ENCODE measurements at regions not wholly inside any gene's neighbourhood (a gene's known extent, or its start where the extent isn't known, plus 50 kb on each side); places are given as distances from the start of the nearest gene placed in this dataset.
"Not testable (repeated sequence)": the region's sequence is repeated elsewhere in the genome, so short reads cannot be mapped to it uniquely, and the experiment has no call there.

DNA sequence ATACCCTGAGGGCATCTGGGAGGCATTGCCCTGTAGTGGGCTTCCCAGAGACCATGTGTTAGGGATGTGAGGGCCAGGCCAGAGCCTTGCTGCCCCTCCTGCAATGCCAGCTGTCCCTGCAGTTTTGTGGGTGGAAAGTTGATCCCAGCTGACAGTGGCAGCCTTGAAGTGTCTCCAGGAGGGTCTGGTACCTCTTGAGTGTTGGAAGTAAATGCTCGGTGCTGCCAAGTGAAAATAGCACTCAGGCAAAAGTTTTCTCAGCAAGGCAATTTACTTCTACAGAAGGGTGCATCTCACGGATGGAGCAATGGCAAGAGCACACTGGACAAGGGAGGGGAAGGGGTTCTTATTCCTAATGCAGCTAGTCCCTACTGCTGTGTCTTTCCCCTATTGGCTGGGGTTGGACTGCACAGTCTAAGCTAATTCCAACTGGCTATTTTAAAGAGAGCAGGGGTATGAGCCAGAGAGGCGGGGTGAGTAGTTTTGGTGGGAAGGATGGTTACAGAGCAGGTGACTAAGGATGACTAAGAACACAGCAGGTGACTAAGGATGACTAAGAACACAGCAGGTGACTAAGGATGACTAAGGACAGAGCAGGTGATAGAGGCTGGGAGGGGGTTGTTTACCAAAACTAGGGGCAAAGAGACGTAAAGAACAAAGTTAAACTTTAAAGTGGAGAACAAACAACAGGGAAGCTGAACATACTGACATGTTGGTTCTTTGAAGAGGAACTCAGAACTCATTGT lies 146.0 kb upstream of the PZP start:
- POLR2A ChIA-PET (ENCODE audit: partially characterized antibody); intact Hi-C loops (cut with micrococcal nuclease); H3K27ac ChIP-seq (ENCODE audit: low read depth, low read length); H3K27me3 ChIP-seq (ENCODE audit: insufficient read depth, low read length); H3K4me3 ChIP-seq (ENCODE audit: low read length in 2 of 2); H3K4me3 Mint-ChIP-seq; H3K27me3 Mint-ChIP-seq; H3K9me3 ChIP-seq (ENCODE audit: control insufficient read depth in 1 of 2, low read length in 2 of 2); H3K36me3 ChIP-seq (ENCODE audit: insufficient read depth, low read length); H3K4me1 ChIP-seq (ENCODE audit: insufficient read depth, low read length); DNase-seq; H3K36me3 Mint-ChIP-seq: not testable (repeated sequence)
- CTCF ChIA-PET (ENCODE audit: partially characterized antibody) = interaction anchor here (1.0 kb wide), 1 partner anchor 19 kb away, joined by 3 read pairs; no protein-coding TSS in a partner anchor
- Mint-ChIP-seq H3K9me3 (peaks cover 0 to 38% (median 27%) of the 10 kb centered on the region in 8 donors), H3K4me1 (peaks cover 7 to 11% (median 7%) of the 10 kb centered on the region in 4 donors), H3K27ac (peak overlapping the region in 1 of 7 donors; percentile 43)

DNA sequence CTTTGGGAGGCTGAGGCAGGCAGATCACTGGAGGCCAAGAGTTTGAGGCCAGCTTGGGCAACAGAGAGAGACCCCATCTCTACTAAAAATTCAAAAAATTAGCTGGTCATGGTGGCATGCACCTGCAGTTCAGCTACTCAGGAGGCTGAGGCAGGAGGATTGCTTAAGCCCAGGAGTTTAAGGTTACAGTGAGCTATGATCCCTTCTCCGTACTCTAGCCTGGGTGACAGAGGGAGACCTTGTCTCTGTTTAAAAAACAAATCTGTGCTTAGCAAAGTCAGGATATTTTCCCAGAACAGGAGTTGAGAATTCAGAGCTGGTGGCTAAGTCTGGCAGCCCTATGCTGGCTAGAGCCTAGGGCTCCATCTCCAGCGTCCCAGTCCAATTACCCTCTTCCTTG lies 142.9 kb upstream of the PZP start:
- POLR2A ChIA-PET (ENCODE audit: partially characterized antibody) = no interaction called here
- peaks cover 0 to 9% of the 10 kb centered on the region in 2 donors for H3K36me3 Mint-ChIP-seq

DNA sequence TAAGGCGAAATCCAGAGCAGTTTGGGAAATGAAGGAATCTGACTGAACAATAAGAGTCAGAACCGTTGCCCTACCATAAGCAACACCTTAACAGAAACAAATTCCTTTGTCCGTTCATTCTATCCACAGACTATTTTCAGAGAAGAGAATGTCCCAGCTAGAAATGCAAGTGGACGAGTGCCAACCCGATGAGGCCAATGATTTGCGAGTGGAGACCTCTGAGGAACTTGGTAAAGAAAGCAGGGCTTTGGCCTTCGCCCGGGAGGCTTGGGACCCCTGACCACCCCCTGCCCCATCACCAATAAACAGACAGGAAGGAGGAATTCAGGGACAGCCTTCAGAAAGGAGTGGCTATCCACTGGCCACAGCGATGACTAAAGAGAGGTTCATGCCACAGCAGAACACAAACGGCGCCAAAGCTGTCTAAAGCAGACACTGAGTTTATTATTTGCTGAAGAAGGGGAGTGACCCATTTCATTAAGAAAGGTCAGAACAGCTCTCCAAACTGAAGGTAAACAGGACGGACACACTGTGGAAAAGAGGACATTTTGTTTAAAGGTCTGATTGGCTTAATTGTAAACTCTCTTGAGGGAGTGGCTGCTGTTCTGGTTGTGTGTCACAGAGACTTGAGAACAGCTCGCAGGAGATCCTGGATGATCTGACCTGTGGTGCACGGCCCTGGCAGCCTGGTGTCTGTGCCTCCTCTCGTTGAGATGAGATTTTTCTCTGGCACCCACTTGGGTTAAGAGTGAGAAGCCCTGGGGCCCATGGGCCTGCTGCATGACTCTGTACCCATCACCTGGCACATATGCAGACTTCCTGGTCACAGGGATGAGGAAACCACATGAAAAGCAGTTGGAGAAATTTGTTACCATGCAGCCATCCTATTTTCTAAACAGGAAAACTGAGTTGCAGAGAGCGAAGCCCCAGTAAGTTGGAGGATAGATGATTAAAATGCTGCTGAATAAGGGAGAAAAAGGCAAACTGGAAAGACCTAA lies 142.0 kb upstream of the PZP start:
- intact Hi-C loops (cut with micrococcal nuclease) = no loop called here
- H3K4me3 ChIP-seq (ENCODE audit: low read length in 2 of 2) = no peak overlapping the region
- Mint-ChIP-seq H3K4me3 (no peak overlapping the region), H3K27me3 (no peaks in the 10 kb centered on the region), H3K27ac (no peak overlapping the region), H3K9me3 (peaks cover 0 to 29% (median 24%) of the 10 kb centered on the region in 8 donors), H3K4me1 (peaks cover 7 to 13% (median 9%) of the 10 kb centered on the region in 4 donors), H3K36me3 (peaks cover 0 to 9% of the 10 kb centered on the region in 2 donors)
- no peak overlapping the region for H3K27ac ChIP-seq (ENCODE audit: low read depth, low read length)
- H3K27me3 ChIP-seq (ENCODE audit: insufficient read depth, low read length) = no peaks in the 10 kb centered on the region
- POLR2A ChIA-PET (ENCODE audit: partially characterized antibody) = no interaction called here
- no peaks in the 10 kb centered on the region for H3K36me3 ChIP-seq (ENCODE audit: insufficient read depth, low read length)
- DNase-seq = no peak
- H3K9me3 ChIP-seq (ENCODE audit: control insufficient read depth in 1 of 2, low read length in 2 of 2) = peaks cover 5 to 7% of the 10 kb centered on the region in 2 donors
- CTCF ChIA-PET (ENCODE audit: partially characterized antibody) = interaction anchor here (2.0 kb wide), 1 partner anchor 19 kb away, joined by 5 read pairs; no protein-coding TSS in a partner anchor
- no peaks in the 10 kb centered on the region for H3K4me1 ChIP-seq (ENCODE audit: insufficient read depth, low read length)

More for the DNA sequence above, 142.9 kb upstream of the PZP start:
- intact Hi-C loops (cut with micrococcal nuclease) = no loop called here
- no peak for DNase-seq
- peaks cover 7 to 11% (median 7%) of the 10 kb centered on the region in 4 donors for H3K4me1 Mint-ChIP-seq
- no peaks in the 10 kb centered on the region for H3K36me3 ChIP-seq (ENCODE audit: insufficient read depth, low read length)
- H3K27ac ChIP-seq (ENCODE audit: low read depth, low read length) = no peak overlapping the region
- H3K4me3 Mint-ChIP-seq = no peak overlapping the region
- H3K27me3 Mint-ChIP-seq = no peaks in the 10 kb centered on the region
- H3K9me3 Mint-ChIP-seq = peaks cover 0 to 36% (median 26%) of the 10 kb centered on the region in 8 donors
- peaks cover 5 to 7% of the 10 kb centered on the region in 2 donors for H3K9me3 ChIP-seq (ENCODE audit: control insufficient read depth in 1 of 2, low read length in 2 of 2)
- H3K4me3 ChIP-seq (ENCODE audit: low read length in 2 of 2) = no peak overlapping the region
- H3K27ac Mint-ChIP-seq = peak overlapping the region in 2 of 7 donors; percentile 20 to 42
- CTCF ChIA-PET (ENCODE audit: partially characterized antibody) = no interaction called here
- H3K4me1 ChIP-seq (ENCODE audit: insufficient read depth, low read length) = no peaks in the 10 kb centered on the region
- no peaks in the 10 kb centered on the region for H3K27me3 ChIP-seq (ENCODE audit: insufficient read depth, low read length)

DNA sequence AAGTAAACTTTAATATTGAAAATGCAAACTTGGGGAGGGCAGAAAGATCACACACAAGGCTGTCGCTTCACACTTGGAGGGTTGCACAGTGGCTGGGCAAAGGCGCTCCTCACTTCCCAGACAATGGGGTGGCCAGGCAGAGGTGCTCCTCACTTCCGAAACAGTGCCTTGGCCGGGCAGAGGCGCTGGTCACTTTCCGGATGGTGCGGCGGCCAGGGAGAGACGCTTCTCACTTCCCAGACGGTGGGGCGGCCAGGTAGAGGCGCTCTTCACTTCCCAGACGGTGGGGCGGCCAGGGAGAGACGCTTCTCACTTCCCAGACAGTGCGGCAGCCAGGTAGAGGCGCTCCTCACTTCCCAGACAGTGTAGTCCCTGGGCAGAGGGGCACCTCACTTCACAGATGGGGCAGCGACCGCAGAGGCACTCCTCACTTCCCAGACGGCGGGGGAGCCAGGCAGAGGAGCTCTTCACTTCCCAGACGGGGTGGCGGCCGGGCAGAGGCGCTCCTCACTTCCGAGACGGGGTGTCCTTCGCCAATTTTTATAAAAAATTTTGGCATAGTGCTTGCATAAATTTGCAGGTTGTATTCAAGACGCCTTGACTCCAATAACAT lies 140.8 kb upstream of the PZP start:
- no peaks in the 10 kb centered on the region for H3K27me3 Mint-ChIP-seq
- peaks cover 7 to 15% (median 13%) of the 10 kb centered on the region in 4 donors for H3K4me1 Mint-ChIP-seq
- Histone ChIP-seq H3K27me3 (ENCODE audit: insufficient read depth, low read length) (no peaks in the 10 kb centered on the region), H3K27ac (ENCODE audit: low read depth, low read length) (no peak overlapping the region), H3K9me3 (ENCODE audit: control insufficient read depth in 1 of 2, low read length in 2 of 2) (peaks cover 3 to 5% of the 10 kb centered on the region in 2 donors), H3K36me3 (ENCODE audit: insufficient read depth, low read length) (no peaks in the 10 kb centered on the region), H3K4me1 (ENCODE audit: insufficient read depth, low read length) (no peaks in the 10 kb centered on the region), H3K4me3 (ENCODE audit: low read length in 2 of 2) (no peak overlapping the region)
- H3K36me3 Mint-ChIP-seq = peaks cover 0 to 4% of the 10 kb centered on the region in 2 donors
- POLR2A ChIA-PET (ENCODE audit: partially characterized antibody) = no interaction called here
- H3K4me3 Mint-ChIP-seq = no peak overlapping the region
- DNase-seq = no peak
- H3K27ac Mint-ChIP-seq = no peak overlapping the region
- intact Hi-C loops (cut with micrococcal nuclease) = no loop called here
- CTCF ChIA-PET (ENCODE audit: partially characterized antibody) = interaction anchor here (2.0 kb wide), 1 partner anchor 18 kb away, joined by 5 read pairs; no protein-coding TSS in a partner anchor
- H3K9me3 Mint-ChIP-seq = peaks cover 0 to 17% (median 13%) of the 10 kb centered on the region in 8 donors

DNA sequence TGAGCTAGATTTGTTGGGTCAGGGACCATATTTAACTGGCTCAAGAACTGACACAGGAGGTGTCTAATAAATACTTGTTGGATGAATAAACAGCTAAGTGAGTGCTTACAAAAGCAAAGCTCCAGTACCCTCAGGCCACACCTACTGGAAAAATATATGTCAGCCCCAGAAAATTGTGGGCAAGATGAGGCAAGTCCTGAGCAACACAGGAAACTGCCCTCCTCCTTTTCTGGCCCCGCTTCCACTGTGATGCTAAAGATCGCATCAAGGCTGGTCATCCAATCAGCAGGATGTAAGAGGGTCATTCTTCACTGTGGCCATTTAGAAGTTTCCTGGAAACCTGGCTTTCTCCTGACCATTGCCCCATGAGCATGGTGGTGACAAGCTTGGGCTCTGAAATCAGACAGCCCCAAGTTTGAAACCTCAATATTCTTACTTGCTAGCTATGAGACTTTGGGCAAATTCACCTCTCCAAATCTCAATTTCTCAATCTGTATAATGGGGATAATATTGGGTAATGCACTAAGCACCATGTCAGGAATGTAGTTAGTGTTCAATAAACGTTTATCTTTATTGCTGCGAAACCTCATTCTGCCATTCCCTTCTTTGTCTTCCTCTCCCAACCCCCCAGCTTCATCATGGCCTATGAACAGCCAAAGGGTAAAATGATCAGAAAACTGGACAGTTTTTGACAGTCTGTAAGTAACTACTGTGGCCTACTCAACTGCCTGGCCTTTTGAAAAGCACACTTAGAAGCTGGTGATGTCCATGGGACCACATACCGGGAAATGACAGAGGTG lies 139.3 kb upstream of the PZP start:
- Histone ChIP-seq H3K27ac (ENCODE audit: low read depth, low read length) (no peak overlapping the region), H3K36me3 (ENCODE audit: insufficient read depth, low read length) (no peaks in the 10 kb centered on the region), H3K4me1 (ENCODE audit: insufficient read depth, low read length) (no peaks in the 10 kb centered on the region), H3K9me3 (ENCODE audit: control insufficient read depth in 1 of 2, low read length in 2 of 2) (no peaks in the 10 kb centered on the region), H3K27me3 (ENCODE audit: insufficient read depth, low read length) (no peaks in the 10 kb centered on the region), H3K4me3 (ENCODE audit: low read length in 2 of 2) (no peak overlapping the region)
- H3K27ac Mint-ChIP-seq = no peak overlapping the region
- H3K9me3 Mint-ChIP-seq = peaks cover 0 to 8% (median 1%) of the 10 kb centered on the region in 8 donors
- CTCF ChIA-PET (ENCODE audit: partially characterized antibody) = interaction anchor here (1.7 kb wide), 1 partner anchor 16 kb away, joined by 6 read pairs; no protein-coding TSS in a partner anchor
- no peaks in the 10 kb centered on the region for H3K27me3 Mint-ChIP-seq
- POLR2A ChIA-PET (ENCODE audit: partially characterized antibody) = no interaction called here
- intact Hi-C loops (cut with micrococcal nuclease) = no loop called here
- H3K36me3 Mint-ChIP-seq = peaks cover 0 to 4% of the 10 kb centered on the region in 2 donors
- peaks cover 7 to 15% (median 13%) of the 10 kb centered on the region in 4 donors for H3K4me1 Mint-ChIP-seq
- no peak overlapping the region for H3K4me3 Mint-ChIP-seq
- no peak for DNase-seq

DNA sequence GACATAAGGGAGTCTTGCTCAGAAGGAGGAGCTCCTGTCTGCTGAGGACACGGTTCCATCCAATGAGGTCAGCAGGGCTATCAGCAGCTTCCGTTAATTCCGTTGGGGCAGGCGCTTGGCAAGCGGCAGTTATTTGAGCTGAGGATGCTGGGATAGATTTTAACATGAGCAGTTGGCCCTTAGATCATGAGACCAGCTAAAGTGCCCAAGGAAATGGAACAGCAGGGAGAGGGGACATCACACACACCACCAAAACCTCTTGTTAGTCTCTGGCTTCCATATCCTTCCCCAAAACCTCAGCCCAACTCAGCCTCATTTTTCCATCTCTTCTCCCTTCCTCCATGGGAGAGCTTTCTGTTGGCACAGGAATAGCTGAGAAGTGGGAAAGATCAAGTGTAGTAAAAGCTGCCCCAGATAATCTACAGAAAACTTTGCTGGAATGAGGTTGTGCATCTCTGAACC lies 138.7 kb upstream of the PZP start:
- CTCF ChIA-PET (ENCODE audit: partially characterized antibody) = interaction anchor here (1.2 to 1.7 kb wide), 2 partner anchors 16 to 487 kb away, joined by 3 to 6 read pairs; no protein-coding TSS in a partner anchor
- Mint-ChIP-seq H3K36me3 (no peaks in the 10 kb centered on the region), H3K27ac (peak overlapping the region in 1 of 7 donors; percentile 31), H3K9me3 (peaks cover 0 to 2% (median 0%) of the 10 kb centered on the region in 8 donors), H3K4me1 (peaks cover 7 to 21% (median 13%) of the 10 kb centered on the region in 4 donors), H3K27me3 (no peaks in the 10 kb centered on the region), H3K4me3 (no peak overlapping the region)
- POLR2A ChIA-PET (ENCODE audit: partially characterized antibody) = no interaction called here
- H3K9me3 ChIP-seq (ENCODE audit: control insufficient read depth in 1 of 2, low read length in 2 of 2) = no peaks in the 10 kb centered on the region
- H3K36me3 ChIP-seq (ENCODE audit: insufficient read depth, low read length) = no peaks in the 10 kb centered on the region
- H3K4me1 ChIP-seq (ENCODE audit: insufficient read depth, low read length) = no peaks in the 10 kb centered on the region
- no peak overlapping the region for H3K27ac ChIP-seq (ENCODE audit: low read depth, low read length)
- H3K27me3 ChIP-seq (ENCODE audit: insufficient read depth, low read length) = no peaks in the 10 kb centered on the region
- no peak overlapping the region for H3K4me3 ChIP-seq (ENCODE audit: low read length in 2 of 2)
- intact Hi-C loops (cut with micrococcal nuclease) = no loop called here
- no peak for DNase-seq
